Neural progenitor cell (in vitro differentiated cells): ENCODE measurements at regions not wholly inside any gene's neighbourhood (a gene's known extent, or its start where the extent isn't known, plus 50 kb on each side); places are given as distances from the start of the nearest gene placed in this dataset.
"Not testable (repeated sequence)": the region's sequence is repeated elsewhere in the genome, so short reads cannot be mapped to it uniquely, and the experiment has no call there.

Experiments
- DNase-seq: peaks from one replicate; pipeline ENCODE4 v3.0.0-alpha.2; 2016; ENCODE audit warnings: low spot score
- H2AFZ ChIP-seq: fragments of 200-600 bp; sonication (generic); replicated peaks from 2 replicates; pipeline ENCODE4 v1.6.1; 2016; ENCODE audit warnings: antibody characterized with exemption
- H3F3A ChIP-seq: fragments of 200-600 bp; sonication (generic); 2 replicates; pipeline ENCODE4 v1.6.1; 2016; ENCODE audit warnings: antibody characterized with exemption, low read depth
- H3K27ac ChIP-seq: fragments of 200-600 bp; sonication (generic); 2 replicates; pipeline ENCODE4 v1.5.1; 2016; ENCODE audit warnings: mild to moderate bottlenecking
- H3K27me3 ChIP-seq: fragments of 200-600 bp; sonication (generic); 2 replicates; pipeline ENCODE4 v1.6.1; 2016; ENCODE audit warnings: mild to moderate bottlenecking, moderate library complexity
- H3K36me3 ChIP-seq: fragments of 200-600 bp; sonication (generic); 2 replicates; pipeline ENCODE4 v1.5.1; 2016
- H3K4me1 ChIP-seq: fragments of 200-600 bp; sonication (generic); 2 replicates; pipeline ENCODE4 v1.6.1; 2016; ENCODE audit warnings: mixed run types
- H3K4me2 ChIP-seq: fragments of 200-600 bp; sonication (generic); 2 replicates; pipeline ENCODE4 v1.6.1; 2016
- H3K4me3 ChIP-seq: fragments of 200-600 bp; sonication (generic); 2 replicates; pipeline ENCODE4 v1.5.1; 2016
- H3K79me2 ChIP-seq: fragments of 200-600 bp; sonication (generic); 2 replicates; pipeline ENCODE4 v1.6.1; 2016; ENCODE audit warnings: low read depth
- H3K9ac ChIP-seq: fragments of 200-600 bp; sonication (generic); 2 replicates; pipeline ENCODE4 v1.6.1; 2016
- H3K9me3 ChIP-seq: fragments of 200-600 bp; sonication (generic); 2 replicates; pipeline ENCODE4 v1.5.1; 2016; ENCODE audit warnings: low read depth
- H4K20me1 ChIP-seq: fragments of 200-600 bp; sonication (generic); 2 replicates; pipeline ENCODE4 v1.6.1; 2016; ENCODE audit warnings: low read depth
- H3K27ac Mint-ChIP-seq: 3 replicates; pipeline ENCODE4 v1.8.0; 2021; ENCODE audit warnings: mixed read lengths
- H3K27me3 Mint-ChIP-seq: 2 replicates; pipeline ENCODE4 v1.8.0; 2022; ENCODE audit warnings: low read depth, mild to moderate bottlenecking, inconsistent platforms, moderate library complexity, mixed read lengths; ENCODE audit not compliant: insufficient read depth
- H3K36me3 Mint-ChIP-seq: 3 replicates; pipeline ENCODE4 v1.8.0; 2021; ENCODE audit warnings: mixed read lengths
- H3K4me1 Mint-ChIP-seq: 3 replicates; pipeline ENCODE4 v1.8.0; 2021; ENCODE audit warnings: mixed read lengths
- H3K4me3 Mint-ChIP-seq: 3 replicates; pipeline ENCODE4 v1.8.0; 2021; ENCODE audit warnings: mild to moderate bottlenecking, moderate library complexity, mixed read lengths
- H3K9me3 Mint-ChIP-seq: 3 replicates; pipeline ENCODE4 v1.8.0; 2020; ENCODE audit warnings: mixed read lengths
- CTCF ChIP-seq: fragments of 200-600 bp; sonication (generic); IDR thresholded peaks from 2 replicates; pipeline ENCODE4 v1.5.1; 2017; ENCODE audit warnings: antibody characterized with exemption, mild to moderate bottlenecking
- EZH2 ChIP-seq: fragments of 200-600 bp; sonication (generic); IDR thresholded peaks from 2 replicates; pipeline ENCODE4 v1.6.1; 2017; ENCODE audit warnings: antibody characterized with exemption, mild to moderate bottlenecking, moderate library complexity
- EZH2phosphoT487 ChIP-seq: fragments of 200-600 bp; sonication (generic); IDR thresholded peaks from 2 replicates; pipeline ENCODE4 v1.6.1; 2017; ENCODE audit warnings: antibody characterized with exemption

GRCh38 chr1:189790335-189790734 lies 687.3 kb downstream of the BRINP3 start:
- peaks cover 3% of the 10 kb centered on the region for H3K27me3 Mint-ChIP-seq
- no peak for DNase-seq
- Histone ChIP-seq H3K4me2 (no peak overlapping the region), H2AFZ (no peak overlapping the region), H3K27me3 (no peaks in the 10 kb centered on the region), H3K4me1 (no peaks in the 10 kb centered on the region), H3K79me2 (no peaks in the 10 kb centered on the region), H3K27ac (no peak overlapping the region), H3K9ac (no peak overlapping the region), H4K20me1 (no peaks in the 10 kb centered on the region), H3F3A (no peaks in the 10 kb centered on the region), H3K36me3 (no peaks in the 10 kb centered on the region), H3K4me3 (no peak overlapping the region), H3K9me3 (no peaks in the 10 kb centered on the region)
- no peak overlapping the region for H3K4me3 Mint-ChIP-seq
- H3K36me3 Mint-ChIP-seq, result peaks cover 5% of the 10 kb centered on the region
- no peak for TF ChIP-seq EZH2phosphoT487
- TF ChIP-seq CTCF, result no peak
- no peak for TF ChIP-seq EZH2
- H3K27ac Mint-ChIP-seq, result no peak overlapping the region
- peaks cover 22% of the 10 kb centered on the region for H3K4me1 Mint-ChIP-seq
- H3K9me3 Mint-ChIP-seq, result peaks cover 11% of the 10 kb centered on the region

- no peak overlapping the region for H3K4me3 Mint-ChIP-seq
- Histone ChIP-seq H3K4me2 (no peak overlapping the region), H4K20me1 (no peaks in the 10 kb centered on the region), H3K4me3 (no peak overlapping the region), H3K9me3 (no peaks in the 10 kb centered on the region), H3K27ac (no peak overlapping the region), H3K4me1 (peaks cover 9% of the 10 kb centered on the region), H3K79me2 (no peaks in the 10 kb centered on the region), H3K27me3 (no peaks in the 10 kb centered on the region), H3K36me3 (no peaks in the 10 kb centered on the region), H2AFZ (no peak overlapping the region), H3K9ac (no peak overlapping the region), H3F3A (no peaks in the 10 kb centered on the region)
- no peaks in the 10 kb centered on the region for H3K27me3 Mint-ChIP-seq
- H3K27ac Mint-ChIP-seq, result no peak overlapping the region
- no peaks in the 10 kb centered on the region for H3K36me3 Mint-ChIP-seq
- peaks cover 11% of the 10 kb centered on the region for H3K4me1 Mint-ChIP-seq
- no peak for TF ChIP-seq EZH2
- peak; percentile 17 for TF ChIP-seq CTCF
- no peak for TF ChIP-seq EZH2phosphoT487
- H3K9me3 Mint-ChIP-seq, result no peaks in the 10 kb centered on the region
- peak; percentile 8 for DNase-seq
These were observed 674.3 kb downstream of the BRINP3 start for GRCh38 chr1:189803364-189803763.

GRCh38 chr1:189804352-189804751 lies 673.3 kb downstream of the BRINP3 start:
- peak; percentile 17 for DNase-seq
- Mint-ChIP-seq H3K4me1 (peaks cover 11% of the 10 kb centered on the region), H3K4me3 (no peak overlapping the region), H3K27ac (peak overlapping the region; percentile 80), H3K9me3 (no peaks in the 10 kb centered on the region), H3K36me3 (no peaks in the 10 kb centered on the region), H3K27me3 (no peaks in the 10 kb centered on the region)
- no peaks in the 10 kb centered on the region for H3K79me2 ChIP-seq
- peak overlapping the region; percentile 75 for H2AFZ ChIP-seq
- H3K9me3 ChIP-seq, result no peaks in the 10 kb centered on the region
- peaks cover 9% of the 10 kb centered on the region for H3K4me1 ChIP-seq
- H3F3A ChIP-seq, result no peaks in the 10 kb centered on the region
- no peak overlapping the region for H3K4me3 ChIP-seq
- no peaks in the 10 kb centered on the region for H3K36me3 ChIP-seq
- H3K27me3 ChIP-seq, result no peaks in the 10 kb centered on the region
- H3K27ac ChIP-seq, result no peak overlapping the region
- no peak overlapping the region for H3K9ac ChIP-seq
- peak overlapping the region; percentile 15 for H3K4me2 ChIP-seq
- TF ChIP-seq CTCF (no peak), EZH2 (no peak), EZH2phosphoT487 (no peak)
- H4K20me1 ChIP-seq, result no peaks in the 10 kb centered on the region

GRCh38 chr1:189805735-189806134 lies 671.9 kb downstream of the BRINP3 start:
- Histone ChIP-seq H3K4me1 (peaks cover 9% of the 10 kb centered on the region), H3K4me2 (no peak overlapping the region), H3K36me3 (no peaks in the 10 kb centered on the region), H3K9ac (no peak overlapping the region), H3K79me2 (no peaks in the 10 kb centered on the region), H3K27ac (no peak overlapping the region), H3K4me3 (no peak overlapping the region), H3F3A (no peaks in the 10 kb centered on the region), H3K9me3 (no peaks in the 10 kb centered on the region), H4K20me1 (no peaks in the 10 kb centered on the region), H2AFZ (no peak overlapping the region), H3K27me3 (no peaks in the 10 kb centered on the region)
- Mint-ChIP-seq H3K36me3 (no peaks in the 10 kb centered on the region), H3K4me1 (peaks cover 16% of the 10 kb centered on the region), H3K9me3 (no peaks in the 10 kb centered on the region), H3K27me3 (no peaks in the 10 kb centered on the region), H3K27ac (no peak overlapping the region), H3K4me3 (no peak overlapping the region)
- no peak for TF ChIP-seq CTCF
- no peak for TF ChIP-seq EZH2phosphoT487
- no peak for TF ChIP-seq EZH2
- DNase-seq, result no peak

GRCh38 chr1:189810639-189811038 lies 667.0 kb downstream of the BRINP3 start:
- not testable (repeated sequence) for H3K9ac ChIP-seq, H3K27ac ChIP-seq, H3K4me1 ChIP-seq, H3K36me3 Mint-ChIP-seq, H3K4me1 Mint-ChIP-seq, H3K36me3 ChIP-seq, H3K9me3 Mint-ChIP-seq, H3K9me3 ChIP-seq, H3K4me3 Mint-ChIP-seq, H3K4me2 ChIP-seq, H3K27ac Mint-ChIP-seq, H3K4me3 ChIP-seq, H3F3A ChIP-seq, H2AFZ ChIP-seq, H3K27me3 Mint-ChIP-seq, H3K79me2 ChIP-seq, H4K20me1 ChIP-seq, DNase-seq, H3K27me3 ChIP-seq
